DOHH2 (cell line): ENCODE measurements at regions not wholly inside any gene's neighbourhood (a gene's known extent, or its start where the extent isn't known, plus 50 kb on each side); places are given as distances from the start of the nearest gene placed in this dataset.

Experiments used
- H3F3A ChIP-seq: fragments of 200-600 bp; sonication (generic), shearing (Covaris generic); 2 replicates; pipeline ENCODE4 v1.6.0; 2016; ENCODE audit warnings: antibody characterized with exemption, mild to moderate bottlenecking; ENCODE audit not compliant: control insufficient read depth, insufficient read depth
- H3K27ac ChIP-seq: fragments of 200-600 bp; sonication (generic); 2 replicates; pipeline ENCODE4 v1.5.1; 2014; ENCODE audit warnings: low read depth, mild to moderate bottlenecking, low read length, moderate library complexity
- H3K27me3 ChIP-seq: fragments of 200-600 bp; sonication (generic); 2 replicates; pipeline ENCODE4 v1.6.1; 2014; ENCODE audit warnings: mild to moderate bottlenecking, low read length, mixed read lengths; ENCODE audit not compliant: control insufficient read depth
- H3K36me3 ChIP-seq: fragments of 200-600 bp; sonication (generic); 2 replicates; pipeline ENCODE4 v1.6.1; 2014; ENCODE audit warnings: mild to moderate bottlenecking, low read length, moderate library complexity, mixed read lengths; ENCODE audit not compliant: control insufficient read depth
- H3K4me1 ChIP-seq: fragments of 200-600 bp; sonication (generic); 2 replicates; pipeline ENCODE4 v1.6.1; 2014; ENCODE audit warnings: mild to moderate bottlenecking, low read length, mixed read lengths; ENCODE audit not compliant: control insufficient read depth
- H3K4me2 ChIP-seq: fragments of 200-600 bp; sonication (generic); 2 replicates; pipeline ENCODE4 v1.6.0; 2014; ENCODE audit warnings: mild to moderate bottlenecking, low read length, moderate library complexity
- H3K4me3 ChIP-seq: fragments of 200-600 bp; sonication (generic); 2 replicates; pipeline ENCODE4 v1.5.1; 2014; ENCODE audit warnings: mild to moderate bottlenecking, low read length, mixed read lengths
- H3K79me2 ChIP-seq: fragments of 200-600 bp; sonication (generic); 2 replicates; pipeline ENCODE4 v1.6.1; 2014; ENCODE audit warnings: mild to moderate bottlenecking, low read length, mixed read lengths; ENCODE audit not compliant: control insufficient read depth
- H3K9me2 ChIP-seq: fragments of 200-600 bp; sonication (generic); replicated peaks from 2 replicates; pipeline ENCODE4 v1.6.1; 2014; ENCODE audit warnings: mild to moderate bottlenecking, low read length, mixed read lengths; ENCODE audit not compliant: control insufficient read depth
- H3K9me3 ChIP-seq: fragments of 200-600 bp; sonication (generic); 2 replicates; pipeline ENCODE4 v1.6.1; 2014; ENCODE audit warnings: antibody characterized with exemption, low read length, mixed read lengths; ENCODE audit not compliant: control insufficient read depth, insufficient read depth
- H4K20me1 ChIP-seq: fragments of 200-600 bp; sonication (generic); 2 replicates; pipeline ENCODE4 v1.6.0; 2014; ENCODE audit warnings: low read depth, mild to moderate bottlenecking, antibody characterized with exemption, low read length, moderate library complexity; ENCODE audit not compliant: control insufficient read depth, insufficient read depth
- CTCF ChIP-seq: fragments of 200-600 bp; sonication (generic); IDR thresholded peaks from one replicate; pipeline ENCODE4 v1.5.1; 2014; ENCODE audit warnings: antibody characterized with exemption, mild to moderate bottlenecking, low read depth, low read length; ENCODE audit not compliant: poor library complexity, severe bottlenecking
- EZH2phosphoT487 ChIP-seq: fragments of 200-600 bp; sonication (generic); IDR thresholded peaks from 2 replicates; pipeline ENCODE4 v1.6.1; 2017; ENCODE audit warnings: borderline replicate concordance, mild to moderate bottlenecking, antibody characterized with exemption, low read length, moderate library complexity, mixed read lengths

GRCh38 chr2:175855236-175855635 lies 146.8 kb downstream of the LNPK start:
- TF ChIP-seq CTCF (no peak), EZH2phosphoT487 (no peak)

DNA sequence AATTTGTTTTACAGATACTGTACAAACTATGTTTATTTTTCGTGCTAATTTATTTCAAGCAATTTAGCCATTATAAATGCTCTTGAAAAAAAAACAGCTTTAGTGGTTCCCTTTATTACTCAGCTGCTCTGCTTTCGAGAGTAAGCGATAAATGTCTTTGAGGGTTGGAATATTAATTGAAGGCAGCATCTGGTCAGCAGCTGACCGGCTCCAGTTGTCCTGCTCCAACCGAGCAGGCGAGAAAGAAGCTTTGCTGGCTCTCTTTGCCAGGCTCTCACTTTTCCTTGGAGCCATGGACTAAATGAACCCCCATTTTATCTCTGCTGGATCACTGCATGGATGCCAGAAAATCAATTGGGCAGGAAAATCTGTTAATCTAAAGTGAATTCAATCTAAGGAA lies 147.4 kb downstream of the LNPK start:
- Histone ChIP-seq H3K4me1 (no peaks in the 10 kb centered on the region), H3K27me3 (no peaks in the 10 kb centered on the region), H3K4me3 (no peak overlapping the region), H3K4me2 (no peak overlapping the region), H3K9me2 (no peaks in the 10 kb centered on the region), H4K20me1 (no peaks in the 10 kb centered on the region), H3K9me3 (no peaks in the 10 kb centered on the region), H3K36me3 (no peaks in the 10 kb centered on the region), H3K79me2 (no peaks in the 10 kb centered on the region), H3K27ac (no peak overlapping the region), H3F3A (no peaks in the 10 kb centered on the region)
- TF ChIP-seq EZH2phosphoT487 (no peak), CTCF (no peak)

More at GRCh38 chr2:175855236-175855635, 146.8 kb downstream of the LNPK start:
- Histone ChIP-seq H3K27me3 (no peaks in the 10 kb centered on the region), H4K20me1 (no peaks in the 10 kb centered on the region), H3K4me1 (no peaks in the 10 kb centered on the region), H3F3A (no peaks in the 10 kb centered on the region), H3K9me2 (no peaks in the 10 kb centered on the region), H3K4me2 (no peak overlapping the region), H3K79me2 (no peaks in the 10 kb centered on the region), H3K9me3 (no peaks in the 10 kb centered on the region), H3K36me3 (no peaks in the 10 kb centered on the region), H3K27ac (no peak overlapping the region), H3K4me3 (no peak overlapping the region)

DNA sequence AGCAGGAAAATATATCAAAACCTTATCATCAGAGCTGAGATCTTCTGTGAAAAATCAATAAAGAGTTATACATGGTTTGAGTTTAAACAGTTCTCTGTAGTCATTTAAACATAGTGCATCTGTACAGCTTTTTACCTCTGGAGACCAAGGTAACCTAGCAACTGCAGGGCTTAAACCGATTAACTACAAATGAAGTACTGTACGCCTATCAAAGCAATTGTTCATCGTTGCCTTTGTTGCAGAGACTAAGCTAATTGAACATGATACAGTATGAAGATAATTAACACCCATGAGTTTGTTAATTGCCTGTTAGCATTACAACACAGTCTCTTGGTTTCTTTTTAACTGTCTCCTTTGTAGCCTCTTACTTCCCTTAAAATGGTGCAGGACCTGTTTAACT lies 147.9 kb downstream of the LNPK start:
- Histone ChIP-seq H3K36me3 (no peaks in the 10 kb centered on the region), H3F3A (no peaks in the 10 kb centered on the region), H4K20me1 (no peaks in the 10 kb centered on the region), H3K27me3 (no peaks in the 10 kb centered on the region), H3K79me2 (no peaks in the 10 kb centered on the region), H3K4me1 (no peaks in the 10 kb centered on the region), H3K27ac (no peak overlapping the region), H3K4me2 (no peak overlapping the region), H3K9me3 (no peaks in the 10 kb centered on the region), H3K9me2 (no peaks in the 10 kb centered on the region), H3K4me3 (no peak overlapping the region)
- no peak for TF ChIP-seq CTCF
- TF ChIP-seq EZH2phosphoT487: no peak

DNA sequence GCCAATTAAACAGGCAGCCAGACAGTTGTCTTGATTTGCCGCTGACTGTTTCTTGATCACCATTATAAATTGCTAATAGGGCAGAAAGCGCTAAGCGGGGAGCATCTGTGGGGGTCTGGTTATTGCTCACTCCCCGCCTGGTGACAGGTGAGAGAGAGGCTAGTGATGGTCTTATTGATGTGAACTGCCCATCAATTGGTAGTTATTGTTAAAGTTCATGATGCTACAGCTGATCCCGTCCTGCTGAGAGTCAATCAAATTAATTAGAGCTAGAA lies 148.5 kb downstream of the LNPK start:
- Histone ChIP-seq H3K36me3 (no peaks in the 10 kb centered on the region), H3K4me3 (no peak overlapping the region), H3K4me2 (no peak overlapping the region), H3K9me2 (no peaks in the 10 kb centered on the region), H3K4me1 (no peaks in the 10 kb centered on the region), H3K27me3 (no peaks in the 10 kb centered on the region), H3K9me3 (no peaks in the 10 kb centered on the region), H3K79me2 (no peaks in the 10 kb centered on the region), H4K20me1 (no peaks in the 10 kb centered on the region), H3F3A (no peaks in the 10 kb centered on the region), H3K27ac (no peak overlapping the region)
- TF ChIP-seq EZH2phosphoT487: no peak
- TF ChIP-seq CTCF: no peak
